Activated naive CD4-positive, alpha-beta T cell (primary cell): ENCODE measurements at regions not wholly inside any gene's neighbourhood (a gene's known extent, or its start where the extent isn't known, plus 50 kb on each side); places are given as distances from the start of the nearest gene placed in this dataset.

Source experiments
- DNase-seq, 4 experiments: peaks; one replicate each; lab custom pipeline; 2025; lab: John Stamatoyannopoulos, UW

DNA sequence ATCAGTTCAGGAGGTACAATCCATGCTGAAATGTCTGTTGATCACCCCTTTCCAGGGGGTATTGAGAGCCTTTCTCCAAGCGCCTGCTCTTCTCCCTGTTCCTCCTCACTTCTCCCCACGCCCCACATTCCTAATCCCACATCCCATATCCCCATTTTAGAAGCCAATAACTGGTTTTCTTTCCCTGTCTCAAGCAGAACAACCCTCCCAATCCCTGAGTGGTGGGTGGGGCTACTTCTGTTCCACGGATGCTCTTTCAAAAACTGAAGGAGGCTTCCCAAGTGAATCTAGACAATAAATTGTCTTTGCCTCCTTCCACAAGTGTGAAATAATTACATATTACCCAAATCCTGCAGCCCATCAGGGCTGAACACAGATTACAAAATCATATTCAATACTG lies 77.0 kb upstream of the SEMA6A start:
- DNase-seq = no peak

DNA sequence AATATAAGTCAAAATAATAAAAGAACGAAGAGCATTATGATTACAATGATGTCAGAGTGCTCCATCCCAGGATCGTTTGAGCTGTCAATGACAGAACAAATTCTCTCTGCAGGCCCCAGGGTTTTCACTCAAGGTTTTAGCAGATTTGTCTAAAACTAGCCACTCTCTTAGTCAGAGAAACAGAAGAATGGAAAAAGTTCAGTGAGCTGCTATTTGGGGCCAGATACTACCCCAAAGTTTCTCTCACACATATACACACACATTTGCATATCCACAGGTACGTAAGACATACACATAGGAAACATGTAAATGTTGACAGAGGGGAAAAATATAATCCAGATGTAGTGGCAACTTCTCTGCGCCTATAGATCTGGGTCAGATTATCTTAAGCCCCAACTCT lies 76.3 kb upstream of the SEMA6A start:
- no peak for DNase-seq

DNA sequence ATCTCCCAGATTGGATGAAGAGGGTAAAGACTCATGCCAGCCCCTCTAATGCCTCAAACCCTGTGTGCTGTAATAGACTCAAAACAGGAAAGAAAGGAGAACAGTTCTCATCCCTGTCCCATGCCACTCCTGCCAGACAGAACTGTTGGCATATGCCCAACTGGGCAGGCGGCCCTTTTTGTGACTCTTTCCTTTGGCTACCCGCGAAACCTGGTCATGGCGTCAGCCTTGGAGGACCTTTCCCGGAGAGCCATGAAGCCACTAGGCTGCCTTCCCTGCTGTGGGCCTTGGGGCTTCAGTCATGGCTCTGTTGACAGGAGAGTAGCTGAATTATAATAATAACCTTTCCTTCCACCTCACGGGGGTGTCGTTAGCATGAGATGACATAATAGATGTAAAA lies 75.9 kb upstream of the SEMA6A start:
- DNase-seq = no peak

DNA sequence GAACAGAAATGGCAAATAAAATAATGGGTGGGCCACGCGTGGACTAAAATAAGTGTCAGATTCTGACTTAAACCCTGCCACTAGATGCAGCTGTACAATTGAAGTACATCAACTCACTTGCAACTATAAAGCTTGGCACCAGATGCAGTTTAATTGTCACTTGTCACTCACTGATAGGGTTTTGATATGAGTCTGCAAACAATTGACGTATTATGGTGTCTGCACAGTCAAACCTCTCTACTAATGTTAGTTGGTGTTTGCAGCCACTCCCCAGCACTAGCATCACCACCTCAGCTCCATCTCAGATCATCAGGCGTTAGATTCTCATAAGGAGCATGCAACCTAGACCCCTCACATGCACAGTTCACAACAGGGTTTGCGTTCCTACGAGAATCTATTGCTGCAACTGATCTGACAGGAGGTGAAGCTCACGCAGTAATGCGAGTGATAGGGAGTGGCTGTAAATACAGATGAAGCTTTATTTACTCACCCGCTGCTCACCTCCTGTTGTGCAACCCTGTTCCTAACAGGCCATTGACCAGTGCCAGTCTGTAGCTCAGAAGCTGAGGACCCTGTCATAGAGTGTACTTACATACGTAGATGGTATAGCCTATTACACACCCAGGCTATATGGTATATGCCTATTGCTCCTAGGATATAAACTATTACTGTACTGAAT lies 72.1 kb upstream of the SEMA6A start:
- no peak for DNase-seq

DNA sequence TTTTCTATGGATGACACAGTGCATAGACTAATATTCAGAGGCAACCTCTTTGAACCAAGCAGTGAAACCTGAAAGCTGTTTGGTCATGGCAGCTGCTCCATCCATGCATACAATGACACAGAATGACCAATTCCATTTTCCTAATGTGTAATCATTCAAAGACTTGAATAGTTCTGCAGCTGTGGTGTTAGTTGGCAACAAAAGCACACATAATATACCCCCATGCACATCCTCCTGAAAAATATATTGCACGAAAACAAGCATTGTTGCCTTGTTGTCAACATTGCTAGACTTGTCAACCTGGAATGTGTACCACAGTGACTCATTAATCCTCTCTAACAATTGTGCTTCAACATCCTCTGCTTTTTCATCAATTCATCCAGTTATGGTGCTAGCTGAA lies 71.0 kb upstream of the SEMA6A start:
- no peak for DNase-seq

DNA sequence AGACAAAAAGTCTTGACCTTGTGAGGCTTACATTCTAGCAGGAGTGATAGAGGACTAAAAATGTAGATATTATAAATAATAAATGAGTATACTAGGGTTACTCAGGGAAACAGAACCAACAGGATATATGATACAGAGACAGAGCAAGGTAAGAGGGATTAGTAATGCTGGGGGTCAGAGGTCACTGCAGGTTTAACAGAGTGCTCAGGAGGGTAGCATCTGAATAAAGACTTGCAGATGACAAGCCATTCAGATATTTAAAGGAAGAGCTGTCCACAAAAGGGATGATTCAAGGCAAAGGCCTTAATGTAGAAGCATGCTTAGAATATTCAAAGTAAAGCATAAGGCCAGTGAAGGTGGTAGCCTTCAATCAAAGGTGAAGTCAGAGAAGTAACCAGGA lies 65.6 kb upstream of the SEMA6A start:
- DNase-seq = no peak

DNA sequence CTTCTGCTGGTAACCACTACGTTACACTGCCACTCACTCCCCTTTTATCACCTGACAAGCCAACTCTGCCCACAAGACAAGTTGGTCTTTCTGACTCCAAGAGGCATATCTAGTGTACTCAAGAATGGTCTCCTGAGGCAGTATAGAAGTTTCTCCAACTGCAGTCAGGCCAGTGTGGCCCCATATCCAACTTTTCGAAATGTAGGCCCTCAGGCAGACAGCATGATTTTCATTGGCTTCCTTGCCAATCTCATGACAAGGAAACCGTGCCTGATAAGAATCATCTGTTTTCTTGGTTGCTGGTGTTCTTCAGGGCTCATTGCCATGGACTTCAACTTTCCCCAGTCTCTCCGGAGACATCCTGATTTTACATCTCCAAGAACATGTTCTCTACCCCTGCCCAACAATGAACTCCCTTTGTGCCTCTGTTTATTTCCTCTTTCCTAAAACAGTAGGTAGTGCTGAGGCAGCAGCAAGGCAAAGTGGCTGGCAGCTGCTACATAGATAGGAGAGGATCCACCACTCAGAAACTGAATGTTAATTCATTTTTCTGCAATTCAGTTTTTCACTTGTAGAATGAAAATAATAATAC lies 62.6 kb upstream of the SEMA6A start:
- no peak for DNase-seq

DNA sequence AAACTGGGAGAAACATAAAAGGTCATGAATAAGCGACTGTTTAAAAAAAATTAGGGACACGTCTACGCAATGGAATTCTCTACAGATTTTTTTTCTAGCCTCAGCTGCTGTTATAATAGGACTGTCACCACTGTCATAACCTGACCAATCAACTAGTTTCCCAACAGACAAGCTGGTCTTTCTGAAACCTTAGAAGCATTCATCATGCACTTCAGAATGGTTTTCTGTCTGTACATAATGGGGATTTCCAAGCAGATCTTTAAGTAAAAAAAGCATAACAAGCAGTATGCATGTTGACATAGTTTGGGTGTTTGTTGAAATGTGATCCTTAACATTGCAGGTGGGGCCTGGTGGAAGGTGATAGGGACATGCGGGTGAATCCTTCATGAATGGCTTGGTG lies 58.3 kb upstream of the SEMA6A start:
- DNase-seq = no peak

DNA sequence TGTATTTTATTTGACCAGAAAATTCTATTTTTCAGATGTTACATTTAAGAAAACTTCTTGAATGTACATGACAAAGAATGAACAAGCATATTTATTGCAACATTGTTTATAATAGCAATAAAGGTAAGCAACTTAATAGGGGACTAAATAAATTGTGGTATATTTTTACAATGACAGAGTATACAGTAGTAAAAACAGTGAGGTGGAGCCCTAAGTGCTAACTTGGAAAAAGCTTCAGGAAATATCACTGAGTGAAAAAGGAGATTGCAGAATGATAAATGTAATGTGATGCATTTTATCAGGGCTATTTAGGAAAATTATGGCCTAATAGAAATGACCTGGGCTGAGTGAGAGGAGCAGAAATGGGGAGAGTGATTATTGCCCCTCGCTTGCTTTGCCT lies 56.5 kb upstream of the SEMA6A start:
- no peak for DNase-seq

DNA sequence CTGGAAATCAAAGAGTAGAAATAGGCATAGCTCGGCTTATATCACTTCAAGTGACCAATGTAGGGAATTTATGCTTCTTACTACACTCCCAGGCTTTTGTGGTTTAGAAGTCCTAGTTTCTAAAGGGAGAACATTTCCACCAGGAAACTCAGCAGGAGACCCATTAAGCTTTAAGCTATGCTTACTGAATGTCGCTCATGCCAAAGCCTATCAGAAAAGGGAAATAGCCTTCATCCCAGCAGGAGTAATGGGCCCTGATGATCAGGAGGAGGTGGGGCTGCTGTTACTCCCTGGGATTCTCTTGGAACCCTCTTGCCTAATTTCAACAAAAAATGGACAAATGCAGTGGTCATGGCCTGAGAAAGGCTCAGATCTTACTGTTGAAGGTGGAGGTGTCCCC lies 54.5 kb upstream of the SEMA6A start:
- no peak for DNase-seq

DNA sequence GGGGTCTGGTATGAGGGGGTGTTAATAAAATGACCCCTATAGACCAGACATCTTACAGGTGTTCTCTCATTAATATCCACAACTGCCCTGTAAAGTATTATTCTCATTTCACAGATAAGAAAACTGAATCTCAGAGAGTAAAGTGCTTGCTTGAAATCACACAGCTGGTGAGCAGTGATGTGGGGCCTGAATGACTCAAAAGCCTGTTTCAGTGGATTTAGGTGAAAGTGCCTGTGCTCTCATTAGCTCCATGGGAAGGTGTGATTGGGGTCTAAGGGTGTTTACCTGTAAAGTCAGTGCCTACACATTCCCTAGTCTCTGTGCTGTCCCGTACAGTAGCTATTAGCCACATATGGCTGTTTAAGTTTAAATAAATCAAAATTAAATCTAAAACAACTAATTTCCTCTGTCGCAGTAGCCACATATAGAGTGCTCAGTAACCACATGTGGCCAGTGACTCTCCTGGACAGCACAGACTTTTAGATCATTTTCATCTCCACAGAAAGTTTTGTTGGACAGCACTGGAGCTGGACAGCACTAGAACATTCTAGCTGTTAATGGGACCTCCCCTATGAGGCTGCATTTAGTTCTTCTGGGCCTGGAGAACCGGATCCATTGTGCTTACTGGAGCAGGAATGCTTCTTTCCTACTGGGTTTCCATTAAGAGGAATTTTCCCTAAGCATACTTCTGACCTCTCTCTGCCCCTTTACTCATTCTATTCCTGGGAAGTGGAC lies 52.5 kb upstream of the SEMA6A start:
- DNase-seq = no peak

DNA sequence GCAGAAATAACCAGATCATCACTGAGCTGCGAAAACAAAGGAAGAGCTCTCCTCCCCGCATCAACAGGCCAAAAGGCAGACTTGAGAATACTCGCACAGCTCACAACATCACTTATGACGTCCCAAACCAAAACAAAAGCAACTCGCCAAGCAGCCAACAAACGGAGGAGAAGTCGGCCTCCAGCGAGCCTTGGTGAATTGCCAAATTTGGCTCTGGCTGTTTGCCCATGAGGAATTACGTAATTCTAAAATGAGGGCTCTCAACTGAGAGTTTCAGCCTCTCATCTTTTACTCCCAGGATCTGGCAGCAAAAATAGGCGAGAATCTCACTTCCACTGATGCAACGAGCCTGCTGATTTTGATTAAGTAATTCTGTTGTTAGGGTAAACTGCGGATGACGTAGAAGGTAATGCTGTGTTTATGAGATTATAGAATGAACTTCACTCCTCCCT lies 51.7 kb upstream of the SEMA6A start:
- DNase-seq = no peak
